A673 (cell line): ENCODE measurements at regions not wholly inside any gene's neighbourhood (a gene's known extent, or its start where the extent isn't known, plus 50 kb on each side); places are given as distances from the start of the nearest gene placed in this dataset.

Source experiments
- BruUV-seq: library from RNA; stranded (reverse); fragments of 400-500 nt; replicated peaks from 2 replicates; lab custom pipeline; 2021; lab: Mats Ljungman, UMichigan
- CTCF ChIA-PET: fragments of 300-600 bp; sonication (Branson Sonifier 250); formaldehyde crosslinking; loops from one replicate; lab custom pipeline; 2022; ENCODE audit warnings: antibody characterized with exemption; lab: Charles Lee
- POLR2A ChIA-PET: fragments of 300-600 bp; sonication (Branson Sonifier 250); formaldehyde crosslinking; loops from one replicate; lab custom pipeline; 2022; ENCODE audit warnings: antibody characterized with exemption; ENCODE audit not compliant: low non-redundant PET; lab: Charles Lee
- DNase-seq: peaks from one replicate; pipeline ENCODE4 v3.0.0-alpha.2; 2015; ENCODE audit warnings: low spot score
- H3K27ac ChIP-seq: fragments of 200-600 bp; sonication (generic); 2 replicates; pipeline ENCODE4 v1.5.1; 2016; ENCODE audit warnings: mixed run types, low read depth, mild to moderate bottlenecking, mixed read lengths, antibody characterized with exemption, low read length; ENCODE audit not compliant: poor library complexity, severe bottlenecking
- H3K27me3 ChIP-seq: fragments of 200-600 bp; sonication (generic); replicated peaks from 2 replicates; pipeline ENCODE4 v1.6.1; 2017; ENCODE audit warnings: mixed run types, low read depth, mild to moderate bottlenecking, mixed read lengths, antibody characterized with exemption, low read length; ENCODE audit not compliant: insufficient read depth, poor library complexity
- H3K36me3 ChIP-seq: fragments of 200-600 bp; sonication (generic); 2 replicates; pipeline ENCODE4 v1.6.1; 2016; ENCODE audit warnings: mixed run types, mild to moderate bottlenecking, mixed read lengths, antibody characterized with exemption, low read length; ENCODE audit not compliant: insufficient read depth, poor library complexity, severe bottlenecking
- H3K4me1 ChIP-seq: fragments of 200-600 bp; sonication (generic); 2 replicates; pipeline ENCODE4 v1.6.1; 2017; ENCODE audit warnings: mixed run types, mild to moderate bottlenecking, mixed read lengths, antibody characterized with exemption, low read length; ENCODE audit not compliant: insufficient read depth, poor library complexity, severe bottlenecking
- H3K4me3 ChIP-seq: fragments of 200-600 bp; sonication (generic); 2 replicates; pipeline ENCODE4 v1.5.1; 2016; ENCODE audit warnings: low read depth, mixed run types, mild to moderate bottlenecking, mixed read lengths, low read length; ENCODE audit not compliant: poor library complexity, severe bottlenecking
- H3K9me3 ChIP-seq: fragments of 200-600 bp; sonication (generic); 2 replicates; pipeline ENCODE4 v1.6.1; 2016; ENCODE audit warnings: mixed run types, low read depth, mild to moderate bottlenecking, mixed read lengths, antibody characterized with exemption, low read length; ENCODE audit not compliant: poor library complexity, severe bottlenecking
- EZH2 ChIP-seq: fragments of 200-600 bp; sonication (generic); IDR thresholded peaks from 2 replicates; pipeline ENCODE4 v1.6.1; 2017; ENCODE audit warnings: borderline replicate concordance, low read depth, mild to moderate bottlenecking, mixed read lengths, antibody characterized with exemption, low read length; ENCODE audit not compliant: poor library complexity, severe bottlenecking
- intact Hi-C: fragments of 100-400 bp; cut with micrococcal nuclease; formaldehyde crosslinking; loops from one replicate; pipeline ENCODE4 v1.10.0; 2022; ENCODE audit not compliant: unreplicated experiment
- TF ChIP-seq, protein P1 (sequence below): fragments of 300-800, 200-600 bp; sonication (generic); conservative IDR thresholded peaks from 2 replicates; pipeline ENCODE4 v1.5.1; 2017; ENCODE audit warnings: low read depth, mild to moderate bottlenecking, antibody characterized with exemption, low read length, moderate library complexity, mixed read lengths

DNA sequence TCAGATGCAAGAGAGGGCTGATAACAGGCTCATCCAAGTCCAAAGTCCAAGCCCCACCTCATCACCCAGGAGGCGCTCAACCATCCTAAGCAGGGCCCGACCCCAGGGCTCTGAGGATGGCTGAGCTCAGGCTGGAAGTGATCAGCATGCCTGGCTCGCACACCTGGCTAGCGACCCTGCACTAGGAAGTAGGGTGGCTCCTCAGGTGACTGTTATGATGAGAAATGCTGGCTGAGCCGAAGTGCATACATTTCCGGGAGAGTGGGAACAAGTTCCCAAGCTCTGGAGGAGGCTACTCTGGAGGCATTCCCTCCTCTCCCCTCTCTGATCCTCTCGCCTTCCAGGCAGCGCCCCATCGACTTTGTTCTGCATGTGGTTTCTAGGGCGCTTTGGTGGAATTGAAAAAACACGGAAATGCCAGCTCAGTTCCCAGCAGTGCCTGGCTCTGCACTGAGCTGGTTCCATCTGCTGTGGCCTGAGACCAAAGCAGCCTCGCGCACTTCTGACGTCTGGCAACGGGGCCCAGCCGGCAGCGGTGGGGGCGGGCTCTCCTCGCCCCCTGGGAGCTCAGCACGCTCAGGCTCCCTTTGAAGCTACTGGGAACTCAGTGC is 130.3 kb downstream of the IRF8 start:
- TF ChIP-seq, protein P1, sequence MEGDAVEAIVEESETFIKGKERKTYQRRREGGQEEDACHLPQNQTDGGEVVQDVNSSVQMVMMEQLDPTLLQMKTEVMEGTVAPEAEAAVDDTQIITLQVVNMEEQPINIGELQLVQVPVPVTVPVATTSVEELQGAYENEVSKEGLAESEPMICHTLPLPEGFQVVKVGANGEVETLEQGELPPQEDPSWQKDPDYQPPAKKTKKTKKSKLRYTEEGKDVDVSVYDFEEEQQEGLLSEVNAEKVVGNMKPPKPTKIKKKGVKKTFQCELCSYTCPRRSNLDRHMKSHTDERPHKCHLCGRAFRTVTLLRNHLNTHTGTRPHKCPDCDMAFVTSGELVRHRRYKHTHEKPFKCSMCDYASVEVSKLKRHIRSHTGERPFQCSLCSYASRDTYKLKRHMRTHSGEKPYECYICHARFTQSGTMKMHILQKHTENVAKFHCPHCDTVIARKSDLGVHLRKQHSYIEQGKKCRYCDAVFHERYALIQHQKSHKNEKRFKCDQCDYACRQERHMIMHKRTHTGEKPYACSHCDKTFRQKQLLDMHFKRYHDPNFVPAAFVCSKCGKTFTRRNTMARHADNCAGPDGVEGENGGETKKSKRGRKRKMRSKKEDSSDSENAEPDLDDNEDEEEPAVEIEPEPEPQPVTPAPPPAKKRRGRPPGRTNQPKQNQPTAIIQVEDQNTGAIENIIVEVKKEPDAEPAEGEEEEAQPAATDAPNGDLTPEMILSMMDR, result no peak
- TF ChIP-seq EZH2, result no peak
- peaks cover 3% of the 10 kb centered on the region for H3K4me1 ChIP-seq
- DNase-seq, result peak; percentile 20
- BruUV-seq, result no TSS peak
- ChIA-PET CTCF (no interaction called here), POLR2A (no interaction called here)
- peaks cover 54% of the 10 kb centered on the region for H3K27me3 ChIP-seq
- H3K27ac ChIP-seq, result no peak overlapping the region
- intact Hi-C loops, result no loop called here
- H3K36me3 ChIP-seq, result no peaks in the 10 kb centered on the region
- peaks cover 5% of the 10 kb centered on the region for H3K9me3 ChIP-seq
- H3K4me3 ChIP-seq, result no peak overlapping the region

DNA sequence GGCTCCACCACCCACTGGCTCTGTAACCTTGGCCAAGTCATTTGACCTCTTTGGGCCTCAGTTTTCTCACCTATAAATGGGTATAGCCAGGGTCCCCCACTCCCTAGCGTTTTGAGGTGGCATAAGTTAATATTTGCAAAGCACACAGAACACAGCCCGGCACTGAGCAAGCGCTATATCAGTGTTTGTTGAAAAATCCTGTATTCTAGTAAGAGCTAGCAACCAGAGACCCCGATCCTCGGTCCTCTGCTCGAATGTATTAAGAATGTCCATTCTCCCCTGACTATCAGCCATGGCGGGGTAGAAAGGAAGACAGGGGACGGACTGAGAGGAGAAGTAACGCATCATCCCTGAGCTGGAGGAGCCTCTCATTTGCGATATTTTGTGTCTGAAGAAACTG is 131.2 kb downstream of the IRF8 start:
- CTCF ChIA-PET, result interaction anchor here (0.7 kb wide), 1 partner anchor 210 kb away, joined by 4 read pairs; no protein-coding TSS in a partner anchor
- BruUV-seq, result no TSS peak
- DNase-seq, result no peak
- no peak for TF ChIP-seq EZH2
- no peaks in the 10 kb centered on the region for H3K36me3 ChIP-seq
- no peak overlapping the region for H3K4me3 ChIP-seq
- peaks cover 55% of the 10 kb centered on the region for H3K27me3 ChIP-seq
- intact Hi-C loops, result no loop called here
- peaks cover 3% of the 10 kb centered on the region for H3K4me1 ChIP-seq
- no peak overlapping the region for H3K27ac ChIP-seq
- POLR2A ChIA-PET, result no interaction called here
- no peaks in the 10 kb centered on the region for H3K9me3 ChIP-seq

DNA sequence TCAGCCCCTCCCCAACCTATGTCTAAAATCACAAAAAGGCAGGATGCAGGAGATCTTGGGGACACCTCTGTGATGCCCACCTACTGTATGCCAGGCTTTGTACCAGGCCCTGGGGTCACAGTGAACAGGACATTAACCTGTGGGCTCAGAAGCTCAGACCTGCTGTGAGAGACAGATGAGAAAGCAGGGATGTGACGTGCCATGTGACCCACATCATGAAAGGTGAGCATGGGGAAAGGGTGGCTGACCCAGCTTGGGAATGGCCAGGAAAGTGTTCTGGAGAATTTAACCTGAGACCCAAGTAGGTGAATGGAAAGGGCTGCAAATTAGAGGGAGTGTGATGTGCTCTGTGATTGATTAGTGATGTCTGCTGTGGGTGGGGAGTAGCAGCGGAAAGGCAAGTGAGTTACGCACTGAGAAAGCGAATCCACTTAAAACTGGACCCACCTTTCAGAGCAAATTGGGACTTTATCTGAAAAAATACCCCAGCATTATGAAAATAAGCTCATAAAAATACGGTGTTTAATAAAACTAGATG is 132.2 kb downstream of the IRF8 start:
- peaks cover 55% of the 10 kb centered on the region for H3K27me3 ChIP-seq
- BruUV-seq, result no TSS peak
- POLR2A ChIA-PET, result no interaction called here

More for the DNA sequence above, 132.2 kb downstream of the IRF8 start:
- CTCF ChIA-PET, result no interaction called here
- intact Hi-C loops, result no loop called here
- no peak for DNase-seq
- H3K4me3 ChIP-seq, result no peak overlapping the region
- TF ChIP-seq EZH2, result no peak
- TF ChIP-seq, protein P1, result no peak
- no peak overlapping the region for H3K27ac ChIP-seq
- no peaks in the 10 kb centered on the region for H3K9me3 ChIP-seq
- H3K4me1 ChIP-seq, result peaks cover 3% of the 10 kb centered on the region
- no peaks in the 10 kb centered on the region for H3K36me3 ChIP-seq
